ENCODE measurements at regions not wholly inside any gene's neighbourhood (a gene's known extent, or its start where the extent isn't known, plus 50 kb on each side); places are given as distances from the start of the nearest gene placed in this dataset.

- TF ChIP-seq CTCF (IDR thresholded peaks at IDR 0.05) (no peak), POLR2A (IDR thresholded peaks at IDR 0.05) (no peak)
Measured at GRCh38 chr9:38284039-38284575, 108.4 kb upstream of the ALDH1B1 start.
